NCI-H774 (cell line): ENCODE measurements at regions not wholly inside any gene's neighbourhood (a gene's known extent, or its start where the extent isn't known, plus 50 kb on each side); places are given as distances from the start of the nearest gene placed in this dataset.

Source experiments
- DNase-seq: peaks from one replicate; lab custom pipeline; 2025; lab: John Stamatoyannopoulos, UW

GRCh38 chr11:116598556-116598955, 174.2 kb downstream of the BUD13 start:
- no peak for DNase-seq

GRCh38 chr11:116598036-116598435, 174.8 kb downstream of the BUD13 start:
- no peak for DNase-seq

DNA sequence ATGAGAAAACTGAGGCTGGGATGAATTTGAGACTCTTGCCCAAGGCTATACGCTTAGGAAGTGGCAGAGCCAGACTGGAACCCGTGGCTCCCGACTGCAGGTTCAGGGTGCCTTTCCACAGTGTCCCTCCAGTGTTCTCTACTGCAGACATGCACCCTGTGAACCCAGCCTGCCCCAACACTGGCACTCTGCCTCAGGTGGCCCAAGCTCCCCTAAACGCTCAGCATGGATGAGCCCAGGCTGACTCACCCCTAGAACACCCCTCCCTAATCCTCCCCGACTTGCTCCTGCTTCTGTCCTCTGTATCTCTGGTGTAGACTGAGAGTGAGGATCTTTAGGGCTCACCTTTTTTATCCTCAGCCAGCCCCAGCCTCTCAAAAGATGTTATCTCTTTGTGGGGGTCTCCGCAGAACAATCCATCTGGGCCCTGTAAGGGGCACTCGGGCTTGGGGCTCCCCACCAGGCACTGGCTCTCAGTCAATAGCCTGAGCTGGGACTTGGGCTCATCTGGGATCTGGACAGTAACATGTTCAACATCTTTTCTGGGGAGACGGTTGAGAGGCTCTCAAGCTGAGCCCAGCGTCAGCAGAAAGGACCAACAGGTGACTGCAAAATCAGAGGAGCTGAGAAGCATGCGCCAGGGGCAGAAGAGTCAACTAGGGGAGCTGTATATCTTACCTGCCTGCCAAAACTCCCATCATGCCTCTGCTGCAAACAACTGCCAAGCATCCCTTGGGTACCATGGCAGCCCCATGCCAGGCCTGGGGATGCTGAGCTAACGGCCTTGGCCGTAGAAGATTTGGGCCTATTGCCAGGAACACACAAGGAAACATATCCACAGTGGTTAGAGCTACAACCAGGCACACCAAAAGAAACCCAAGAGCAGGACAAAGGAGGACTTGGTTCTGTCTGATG, 176.2 kb downstream of the BUD13 start:
- DNase-seq: no peak

GRCh38 chr11:116595305-116595880, 177.4 kb downstream of the BUD13 start:
- peak; percentile 67 for DNase-seq

GRCh38 chr11:116590844-116591570, 181.8 kb downstream of the BUD13 start:
- no peak for DNase-seq

DNA sequence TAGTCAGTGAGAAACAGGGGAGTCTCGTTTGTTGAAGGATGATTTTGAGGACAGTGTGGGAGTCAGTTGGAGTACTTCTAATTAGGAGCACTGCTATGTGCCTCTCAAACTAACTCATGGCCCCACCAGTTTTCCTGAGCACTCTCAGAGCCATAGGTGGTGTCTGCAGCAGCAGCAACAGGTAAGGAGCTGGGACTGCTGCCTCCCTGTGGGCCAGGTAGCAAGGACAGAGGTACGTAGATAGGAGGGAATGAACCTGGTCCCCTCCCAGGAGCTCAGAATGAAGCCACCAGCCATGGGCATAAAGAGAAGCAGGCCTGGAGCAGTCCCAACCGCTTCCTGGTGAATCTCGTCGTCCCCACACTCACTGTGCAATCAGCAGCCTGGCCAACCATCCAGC, 183.4 kb downstream of the BUD13 start:
- no peak for DNase-seq

GRCh38 chr11:116586392-116586791, 186.4 kb downstream of the BUD13 start:
- no peak for DNase-seq

- DNase-seq: no peak
Observed at GRCh38 chr11:116582571-116582970, 190.2 kb downstream of the BUD13 start.

DNA sequence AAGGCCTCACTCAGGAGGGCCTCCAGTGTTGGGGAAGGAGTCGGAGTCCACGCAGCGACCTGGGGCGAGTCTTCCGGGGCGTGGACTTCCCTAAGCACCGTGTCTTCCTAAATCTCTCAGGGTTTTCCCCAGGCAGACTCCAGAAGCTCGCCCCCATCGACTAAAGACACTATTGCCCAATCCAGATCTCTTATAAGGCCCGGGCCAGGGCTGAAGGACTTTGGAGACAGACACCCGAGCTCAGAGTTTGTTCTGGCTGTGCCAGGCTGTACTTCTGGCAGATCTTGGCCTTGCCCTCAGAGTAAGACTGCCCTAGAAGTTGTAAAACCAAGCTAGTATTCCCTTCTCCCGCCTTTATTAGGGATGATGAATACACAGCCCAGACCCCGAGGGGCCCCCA, 191.4 kb downstream of the BUD13 start:
- no peak for DNase-seq

- DNase-seq: peak; percentile 65
Observed at GRCh38 chr11:116580799-116581198, 192.0 kb downstream of the BUD13 start.

- no peak for DNase-seq
Observed at GRCh38 chr11:116579857-116580727, 192.7 kb downstream of the BUD13 start.

- no peak for DNase-seq
Observed at GRCh38 chr11:116579031-116579653, 193.6 kb downstream of the BUD13 start.

DNA sequence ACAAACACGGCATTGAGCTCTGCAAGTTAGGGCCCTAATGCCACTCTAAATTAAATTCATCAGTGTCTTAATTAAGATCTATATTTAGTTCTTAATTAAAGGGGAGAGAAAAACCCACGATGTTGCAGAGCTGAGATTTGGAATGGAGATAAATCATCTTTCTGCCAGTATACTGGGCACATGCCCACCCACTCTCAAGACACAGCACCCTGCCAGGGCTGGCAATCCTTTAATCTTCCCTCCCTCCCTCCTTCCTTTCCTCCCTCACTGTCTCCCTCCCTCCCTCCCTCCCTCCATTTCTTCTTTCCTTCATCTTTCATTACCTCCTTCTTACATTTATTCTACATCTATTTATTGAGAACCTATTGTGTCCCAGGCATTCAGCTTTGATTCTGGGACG, 194.8 kb downstream of the BUD13 start:
- DNase-seq: no peak

- no peak for DNase-seq
Observed at GRCh38 chr11:116577273-116577672, 195.5 kb downstream of the BUD13 start.

- no peak for DNase-seq
Observed at GRCh38 chr11:116576526-116576925, 196.3 kb downstream of the BUD13 start.

- no peak for DNase-seq
Observed at GRCh38 chr11:116567721-116568242, 205.0 kb downstream of the BUD13 start.

GRCh38 chr11:116563712-116564047, 209.1 kb downstream of the BUD13 start:
- no peak for DNase-seq

DNA sequence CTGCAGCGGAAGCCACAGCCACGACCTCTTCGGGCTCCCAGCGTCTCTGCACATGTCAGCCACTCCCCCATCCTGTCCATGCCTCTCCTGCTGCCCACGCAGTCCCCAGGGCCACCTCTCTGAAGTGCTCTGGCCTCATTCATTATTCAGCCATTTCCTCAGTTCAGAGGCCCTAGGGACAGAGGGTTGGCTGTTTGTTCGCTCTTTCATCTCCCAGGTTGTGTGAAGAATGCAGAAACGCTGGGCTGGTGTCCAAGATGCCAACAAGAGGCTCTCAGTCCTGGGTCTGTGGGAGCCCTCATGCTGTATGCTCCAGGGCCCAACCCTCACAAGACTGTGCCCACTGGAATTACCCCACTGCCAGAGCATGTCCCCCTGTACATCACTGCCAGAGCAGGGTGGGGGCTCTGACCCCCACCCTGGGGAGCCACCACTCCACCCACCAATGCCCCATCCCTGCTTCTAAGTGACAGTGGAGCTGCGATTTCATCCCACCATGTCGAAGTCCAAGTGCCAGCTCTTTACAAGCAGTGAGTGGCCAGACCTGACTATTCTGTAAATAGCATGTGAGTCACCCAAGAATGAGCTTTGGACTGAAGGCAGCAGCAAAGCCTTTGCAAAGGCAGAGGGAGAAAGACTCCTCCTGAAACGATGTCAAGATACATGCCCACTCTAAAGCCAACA, 209.6 kb downstream of the BUD13 start:
- no peak for DNase-seq

DNA sequence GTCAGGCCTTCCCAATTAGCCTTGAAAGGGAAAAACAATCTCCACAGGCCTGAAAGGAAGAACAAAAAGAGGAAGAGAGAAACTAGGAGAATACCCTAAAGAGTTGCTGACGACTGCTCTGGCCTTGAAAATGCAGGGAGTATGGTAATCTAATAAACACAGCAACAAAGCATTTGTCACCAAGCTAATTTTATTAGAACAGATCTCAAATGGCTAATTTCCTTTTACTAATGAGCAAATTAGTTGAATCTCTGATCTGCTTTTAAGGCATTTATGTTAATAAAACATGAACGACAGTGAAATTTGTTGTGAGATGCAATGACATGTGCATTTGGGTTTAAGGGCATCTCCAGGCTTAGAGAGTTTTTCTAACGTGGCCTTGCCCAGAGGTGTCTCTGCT, 212.2 kb downstream of the BUD13 start:
- no peak for DNase-seq

- no peak for DNase-seq
Observed at GRCh38 chr11:116558504-116559211, 214.1 kb downstream of the BUD13 start.
